Body of pancreas (tissue), 4 donors: ENCODE measurements at regions not wholly inside any gene's neighbourhood (a gene's known extent, or its start where the extent isn't known, plus 50 kb on each side); places are given as distances from the start of the nearest gene placed in this dataset.

Experiments
- CTCF ChIP-seq, 7 experiments: fragments of 450-650 bp in 4 of 7; fragments of 200-600 bp in 3 of 7; sonication (generic) in 3 of 7; IDR thresholded peaks; one replicate each; pipeline ENCODE4 v1.5.1; 2016 to 2019; ENCODE audit warnings: antibody characterized with exemption in 7 of 7
- POLR2A ChIP-seq, 3 donors: fragments of 450-650 bp; IDR thresholded peaks; one replicate each; pipeline ENCODE4 v1.6.1; 2016; ENCODE audit warnings: antibody characterized with exemption in 3 of 3, mild to moderate bottlenecking in 2 of 3

GRCh38 chr18:23373570-23373969 is 79.5 kb upstream of the RIOK3 start:
- TF ChIP-seq CTCF (IDR thresholded peaks at IDR 0.05) (no peak), POLR2A (IDR thresholded peaks at IDR 0.05) (no peak)
